NCI-H2171 (cell line): ENCODE measurements at regions not wholly inside any gene's neighbourhood (a gene's known extent, or its start where the extent isn't known, plus 50 kb on each side); places are given as distances from the start of the nearest gene placed in this dataset.
A peak's percentile ranks its signal among the peaks of the same experiment; 100 is the strongest.
"Not testable (repeated sequence)": the region's sequence is repeated elsewhere in the genome, so short reads cannot be mapped to it uniquely, and the experiment has no call there.

ENCODE experiments used
- DNase-seq: peaks from one replicate; lab custom pipeline; 2025; lab: John Stamatoyannopoulos, UW

DNA sequence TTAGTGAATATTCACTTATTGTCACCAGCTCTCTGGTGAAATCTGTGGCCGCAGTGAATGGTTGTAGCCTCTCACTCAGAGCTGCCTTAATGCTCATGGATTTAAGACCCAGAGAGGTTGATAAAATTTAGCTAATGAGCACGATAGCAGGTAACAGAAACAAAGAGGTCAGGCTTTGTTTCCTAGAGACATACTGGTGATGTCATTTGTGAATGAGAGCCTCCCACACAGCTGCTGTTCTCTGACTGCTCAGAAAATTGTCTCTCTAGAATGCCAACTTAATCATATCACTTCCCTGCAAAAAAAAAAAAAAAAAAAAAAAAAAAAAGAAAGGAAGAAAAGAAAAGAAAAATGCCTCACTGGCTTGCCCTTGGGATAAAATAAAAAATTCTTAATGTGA, 411.7 kb upstream of the MYT1L start:
- DNase-seq: peak; percentile 54

DNA sequence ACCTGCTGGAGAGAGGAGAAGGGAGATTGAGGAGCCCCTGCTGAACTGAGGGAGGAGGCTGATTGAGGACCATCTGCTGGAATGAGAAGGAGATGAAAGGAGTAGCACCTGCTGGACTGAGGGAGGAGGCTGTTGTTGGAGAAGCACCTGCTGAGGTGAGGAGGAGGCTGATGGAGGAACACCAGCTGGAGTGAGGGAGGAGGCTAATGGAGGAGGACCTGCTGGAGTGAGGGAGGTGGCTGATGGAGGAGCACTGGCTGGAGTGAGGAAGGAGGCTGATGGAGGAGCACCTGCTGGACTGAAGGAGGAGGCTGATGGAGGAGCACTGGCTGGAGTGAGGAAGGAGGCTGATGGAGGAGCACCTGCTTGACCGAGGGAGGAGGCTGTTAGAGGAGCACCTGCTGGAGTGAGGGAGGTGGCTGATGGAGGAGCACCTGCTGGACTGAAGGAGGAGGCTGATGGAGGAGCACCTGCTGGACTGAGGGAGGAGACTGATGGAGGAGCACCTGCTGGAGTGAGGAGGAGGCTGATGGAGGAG, 409.2 kb upstream of the MYT1L start:
- no peak for DNase-seq

DNA sequence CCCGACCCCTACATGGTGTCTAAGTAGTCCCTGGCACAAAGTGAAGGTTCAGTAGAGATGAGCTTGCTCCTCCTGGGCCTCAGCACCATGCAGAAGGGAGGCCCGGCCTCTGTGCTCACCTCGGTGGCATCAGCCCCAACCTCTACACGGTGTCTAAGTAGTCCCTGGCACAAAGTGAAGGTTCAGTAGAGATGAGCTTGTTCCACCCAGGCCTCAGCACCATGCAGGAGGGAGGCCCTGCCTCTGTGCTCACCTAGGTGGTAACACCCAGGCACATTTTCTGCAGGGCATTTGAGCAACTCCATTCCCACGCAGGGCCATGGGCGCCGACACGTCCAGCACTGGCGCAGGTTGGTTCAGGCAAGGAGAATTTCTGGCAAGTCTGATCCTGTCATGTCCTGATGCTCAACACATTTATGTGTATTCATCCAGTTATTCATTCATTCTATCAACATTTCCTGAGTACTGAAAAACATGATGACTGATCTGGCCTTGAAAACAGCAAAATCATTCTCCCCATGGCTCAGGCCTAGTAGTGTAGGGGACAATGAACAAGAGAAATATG, 408.2 kb upstream of the MYT1L start:
- no peak for DNase-seq

GRCh38 chr2:2738684-2739083, 407.6 kb upstream of the MYT1L start:
- no peak for DNase-seq

- DNase-seq: no peak
Measured at GRCh38 chr2:2738276-2738675, 407.2 kb upstream of the MYT1L start.

GRCh38 chr2:2735041-2735440, 404.0 kb upstream of the MYT1L start:
- DNase-seq: no peak

DNA sequence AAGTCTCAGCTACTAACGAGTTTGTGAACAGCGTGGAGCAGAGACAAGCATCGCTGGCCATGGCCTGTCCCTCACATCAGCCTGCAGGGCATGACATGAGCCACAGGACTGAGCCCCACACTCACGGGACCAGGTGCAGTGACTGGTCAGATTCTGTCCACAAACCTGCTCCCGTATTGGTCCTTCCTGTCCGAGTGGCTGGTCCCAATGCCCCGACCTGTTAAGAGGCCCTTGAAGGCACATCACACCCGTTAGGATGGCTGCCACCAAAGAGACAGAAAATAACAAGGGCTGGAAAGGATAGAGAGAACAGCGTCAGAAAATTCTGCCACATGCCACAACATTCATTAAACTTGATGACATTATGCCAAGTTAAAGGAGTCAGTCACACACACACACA, 403.2 kb upstream of the MYT1L start:
- no peak for DNase-seq

GRCh38 chr2:2733818-2734217, 402.7 kb upstream of the MYT1L start:
- DNase-seq: no peak

GRCh38 chr2:2732331-2733119, 401.4 kb upstream of the MYT1L start:
- DNase-seq: no peak

DNA sequence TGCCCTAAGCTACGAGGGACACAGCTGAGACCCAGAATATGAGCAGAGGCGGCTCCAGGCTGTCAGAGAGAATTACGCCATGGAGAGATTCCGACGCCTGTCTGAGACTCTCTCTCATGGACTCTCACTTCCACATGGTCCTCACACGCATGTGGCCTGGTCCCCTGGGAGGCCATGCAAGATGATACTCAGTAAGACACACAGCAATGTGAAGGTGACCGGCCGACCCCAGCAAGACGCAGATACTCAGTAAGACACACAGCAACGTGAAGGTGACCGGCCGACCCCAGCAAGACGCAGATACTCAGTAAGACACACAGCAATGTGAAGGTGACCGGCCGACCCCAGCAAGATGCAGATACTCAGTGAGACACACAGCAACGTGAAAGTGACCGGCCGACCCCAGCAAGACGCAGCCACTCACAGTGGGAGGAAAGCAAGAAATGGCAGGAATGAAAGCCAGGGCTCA, 400.8 kb upstream of the MYT1L start:
- DNase-seq: no peak

DNA sequence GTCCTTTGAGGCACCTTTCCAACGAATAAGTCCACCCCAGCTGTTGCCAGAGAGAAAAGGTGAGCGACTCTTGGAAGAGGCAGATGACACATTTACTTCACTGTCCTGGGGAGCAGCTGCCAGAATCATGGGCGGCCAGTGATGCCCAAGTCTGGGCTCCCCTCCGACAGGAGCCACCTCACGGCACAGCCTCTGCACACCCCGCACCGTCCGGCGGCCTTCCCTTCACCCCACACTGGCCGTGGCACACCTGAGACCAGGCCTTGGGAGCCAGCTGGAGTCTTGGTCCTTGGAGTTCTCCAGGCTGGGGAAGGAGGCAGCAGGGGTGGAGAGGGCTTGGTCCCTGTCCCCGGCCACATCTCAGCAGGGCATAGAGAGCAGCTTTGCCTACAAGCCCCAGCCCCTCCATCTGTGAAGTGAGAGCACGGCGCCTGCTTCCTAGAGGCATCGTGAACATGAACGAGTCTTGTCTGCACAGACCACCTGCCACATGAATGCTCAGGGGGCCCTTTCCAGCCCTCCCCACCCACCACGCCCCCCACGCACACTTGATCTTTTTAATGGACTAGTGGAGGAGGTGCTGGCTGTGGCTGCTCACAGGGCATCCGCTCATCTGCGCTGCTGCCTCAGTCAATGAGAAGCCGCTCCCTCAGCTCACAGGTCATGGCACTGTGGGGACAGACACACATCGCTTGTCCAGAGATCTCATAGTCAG, 400.2 kb upstream of the MYT1L start:
- peak; percentile 24 for DNase-seq

GRCh38 chr2:2730301-2730833, 399.3 kb upstream of the MYT1L start:
- no peak for DNase-seq

GRCh38 chr2:2729246-2729645, 398.2 kb upstream of the MYT1L start:
- no peak for DNase-seq

- DNase-seq: no peak
Measured at GRCh38 chr2:2728635-2729034, 397.6 kb upstream of the MYT1L start.

DNA sequence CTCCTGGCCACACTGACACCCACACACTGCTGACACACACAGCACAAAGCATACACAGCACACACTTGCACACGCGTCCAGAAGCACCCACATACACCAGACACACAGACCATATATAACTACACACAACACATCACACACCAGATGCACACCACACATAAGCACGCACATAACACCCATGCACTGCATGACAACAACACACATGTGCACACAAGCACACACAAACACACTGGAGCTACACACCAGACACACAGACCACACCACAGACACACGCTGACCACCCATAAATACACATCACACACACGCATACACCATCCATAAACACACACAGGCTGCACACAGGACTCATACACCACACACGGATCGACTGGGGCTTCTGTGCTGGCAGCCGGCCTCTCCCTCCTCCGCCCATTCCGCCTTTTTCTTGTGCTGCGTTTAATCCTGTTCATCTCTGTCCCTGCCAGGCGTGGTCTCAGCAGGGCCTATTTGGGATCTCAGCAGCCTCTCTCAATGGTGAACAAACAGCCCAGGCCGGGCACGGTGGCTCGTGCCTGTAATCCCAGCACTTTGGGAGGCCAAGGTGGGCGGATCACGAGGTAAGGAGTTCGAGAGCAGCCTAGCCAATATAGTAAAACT, 396.9 kb upstream of the MYT1L start:
- DNase-seq: no peak

DNA sequence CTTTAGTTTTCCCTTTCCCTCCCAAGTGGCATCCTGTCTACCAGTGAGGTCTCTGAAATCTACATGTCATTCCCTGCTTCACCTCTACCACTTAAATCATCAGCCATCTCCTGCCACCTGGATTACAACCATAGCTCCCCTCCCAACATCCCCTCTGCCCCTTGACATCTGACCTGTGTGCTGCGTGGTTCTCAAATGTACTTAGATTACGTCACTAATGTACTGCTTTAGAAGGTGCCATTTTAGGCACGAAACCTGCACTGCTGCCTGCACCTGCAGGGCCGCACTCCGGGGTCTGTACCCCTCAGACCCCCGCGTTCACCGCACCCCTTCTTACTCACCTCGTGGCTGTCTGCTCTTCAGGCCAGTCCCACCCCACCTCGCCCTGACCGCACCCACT, 395.1 kb upstream of the MYT1L start:
- DNase-seq: no peak

DNA sequence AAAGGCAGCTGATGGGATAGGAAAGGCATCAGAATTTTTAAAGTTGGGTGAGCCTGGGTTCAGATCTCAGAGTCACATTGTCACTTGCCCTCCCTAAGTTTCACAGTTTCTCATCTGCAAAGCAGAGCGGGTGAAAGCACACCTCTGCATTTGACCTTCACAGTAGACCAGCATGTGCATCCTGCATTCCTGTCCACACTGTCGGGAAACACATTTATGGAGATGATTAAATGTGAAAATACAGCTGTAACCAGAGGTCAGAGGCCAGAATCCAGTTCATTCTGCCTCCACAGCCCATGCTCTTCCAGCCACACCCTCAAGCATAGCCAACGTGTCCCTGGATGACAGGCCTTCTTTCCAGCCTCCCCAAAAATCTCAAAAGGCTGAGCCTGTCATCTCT, 392.0 kb upstream of the MYT1L start:
- no peak for DNase-seq

- DNase-seq: no peak
Measured at GRCh38 chr2:2721296-2721835, 390.3 kb upstream of the MYT1L start.

DNA sequence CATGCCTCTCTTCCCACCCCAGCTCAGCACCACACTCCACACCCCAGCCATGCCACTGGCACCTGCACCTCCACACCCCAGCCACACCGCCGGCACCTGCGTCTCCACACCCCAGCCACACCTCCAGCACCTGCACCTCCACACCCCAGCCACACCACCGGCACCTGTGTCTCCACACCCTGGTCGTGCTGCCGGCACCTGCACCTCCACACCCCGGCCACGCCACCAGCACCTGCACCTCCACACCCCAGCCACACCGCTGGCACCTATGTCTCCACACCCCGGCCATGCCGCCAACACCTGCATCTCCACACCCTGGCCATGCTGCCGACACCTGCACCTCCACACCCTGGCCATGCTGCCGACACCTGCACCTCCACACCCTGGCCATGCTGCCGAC, 389.7 kb upstream of the MYT1L start:
- DNase-seq: not testable (repeated sequence)

DNA sequence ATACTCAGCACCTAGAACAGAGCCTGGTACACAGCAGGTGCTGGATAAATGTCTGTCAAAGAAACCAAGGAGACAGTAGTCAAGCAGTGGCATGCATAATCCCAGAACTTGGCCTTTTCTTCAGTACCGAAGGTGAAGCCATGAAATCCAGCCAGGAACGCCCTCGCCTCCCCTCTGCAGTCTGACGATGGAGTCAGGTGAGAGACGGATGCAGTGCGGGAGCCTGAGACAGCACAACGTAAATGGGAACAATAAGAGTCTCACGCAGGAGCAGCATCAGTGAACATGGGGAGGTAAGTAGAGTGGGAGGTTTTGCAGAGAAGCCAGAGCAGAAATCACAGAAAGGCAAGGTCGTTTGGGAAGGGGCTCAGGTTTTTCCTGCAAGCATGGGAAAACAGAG, 389.3 kb upstream of the MYT1L start:
- DNase-seq: no peak

- DNase-seq: no peak
Measured at GRCh38 chr2:2719781-2720180, 388.7 kb upstream of the MYT1L start.

DNA sequence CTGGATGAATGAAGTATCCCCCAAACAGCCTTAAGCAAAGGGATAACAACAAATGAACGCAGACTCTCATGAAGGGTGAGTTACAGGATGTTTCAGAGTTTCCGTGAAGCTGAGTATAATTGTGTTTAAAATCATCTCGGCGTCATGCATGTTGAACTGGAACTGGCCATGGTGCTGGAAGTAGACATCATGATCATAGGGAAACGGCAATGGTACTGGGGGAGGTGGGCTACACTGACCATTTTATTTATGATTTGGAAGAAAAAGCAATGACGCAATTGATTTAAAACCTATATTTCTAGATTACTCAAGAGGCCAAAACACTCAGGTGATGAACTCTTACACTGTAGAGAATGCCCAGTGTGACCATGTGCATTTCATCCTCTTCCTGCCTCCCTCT, 387.9 kb upstream of the MYT1L start:
- DNase-seq: no peak
